ENCODE measurements at regions not wholly inside any gene's neighbourhood (a gene's known extent, or its start where the extent isn't known, plus 50 kb on each side); places are given as distances from the start of the nearest gene placed in this dataset.

GRCh38 chr2:12818416-12819102, 101.8 kb downstream of the TRIB2 start:
- TF ChIP-seq CTCF (IDR thresholded peaks at IDR 0.05) (no peak), POLR2AphosphoS5 (IDR thresholded peaks at IDR 0.05; ENCODE audit: low read depth, low read length) (no peak), REST (IDR thresholded peaks at IDR 0.05; ENCODE audit: insufficient read depth in 1 of 2, low read depth in 2 of 2, low read length in 1 of 2) (no peak)

Measured in Panc1 (cell line).